Transverse colon (tissue), 4 donors: ENCODE measurements at regions not wholly inside any gene's neighbourhood (a gene's known extent, or its start where the extent isn't known, plus 50 kb on each side); places are given as distances from the start of the nearest gene placed in this dataset.

ENCODE experiments used
- EP300 ChIP-seq: sonication (generic); formaldehyde crosslinking; IDR thresholded peaks from one replicate; pipeline ENCODE4 v1.6.1; 2017; ENCODE audit warnings: antibody characterized with exemption, low read depth
- POLR2A ChIP-seq: fragments of 450-650 bp; IDR thresholded peaks from one replicate; pipeline ENCODE4 v1.6.1; 2016; ENCODE audit warnings: antibody characterized with exemption, mild to moderate bottlenecking, moderate library complexity
- POLR2AphosphoS5 ChIP-seq, 3 donors: sonication (generic); formaldehyde crosslinking; IDR thresholded peaks; one replicate each; pipeline ENCODE4 v1.6.1; 2016; ENCODE audit warnings: antibody characterized with exemption in 3 of 3
- TF ChIP-seq, protein P1 (sequence below), 5 experiments: fragments of 200-600 bp in 3 of 5; fragments of 450-650 bp in 2 of 5; sonication (generic) in 3 of 5; IDR thresholded peaks; 1 replicate in 2 of 5; 2 replicates in 3 of 5; pipeline ENCODE4 v1.5.1; 2016 to 2017; ENCODE audit warnings: antibody characterized with exemption in 5 of 5, inconsistent platforms in 3 of 5, mild to moderate bottlenecking in 2 of 5, moderate library complexity in 1 of 5

DNA sequence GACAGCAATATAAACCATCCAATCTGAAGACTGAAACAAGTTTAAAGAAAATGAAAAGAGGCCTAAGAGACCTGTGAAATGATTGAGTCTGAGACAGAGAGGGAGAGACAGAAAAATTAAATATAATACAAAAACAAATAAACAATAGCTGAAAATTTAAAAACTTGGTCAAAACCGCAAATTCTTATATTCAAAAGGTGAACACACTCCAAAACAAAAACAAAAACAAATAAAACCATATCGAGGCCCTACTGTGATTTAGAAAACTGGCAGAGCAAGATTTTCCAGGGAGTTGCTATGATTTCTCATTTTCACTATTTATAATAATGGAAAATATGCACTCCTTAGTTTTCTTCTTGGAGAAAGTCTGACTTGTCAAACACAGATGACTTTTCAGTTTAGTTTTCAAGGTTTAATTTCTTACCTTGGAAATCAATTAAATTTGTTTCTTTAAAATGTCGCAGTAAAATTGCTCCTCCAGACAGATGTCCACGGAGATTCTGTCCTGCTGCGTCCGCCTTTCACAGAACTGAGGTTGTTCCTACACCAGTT lies 1420.3 kb downstream of the UQCRFS1 start:
- TF ChIP-seq POLR2A (no peak), EP300 (no peak), POLR2AphosphoS5 (IDR thresholded peaks at IDR 0.05) (no peak)
- TF ChIP-seq, protein P1, sequence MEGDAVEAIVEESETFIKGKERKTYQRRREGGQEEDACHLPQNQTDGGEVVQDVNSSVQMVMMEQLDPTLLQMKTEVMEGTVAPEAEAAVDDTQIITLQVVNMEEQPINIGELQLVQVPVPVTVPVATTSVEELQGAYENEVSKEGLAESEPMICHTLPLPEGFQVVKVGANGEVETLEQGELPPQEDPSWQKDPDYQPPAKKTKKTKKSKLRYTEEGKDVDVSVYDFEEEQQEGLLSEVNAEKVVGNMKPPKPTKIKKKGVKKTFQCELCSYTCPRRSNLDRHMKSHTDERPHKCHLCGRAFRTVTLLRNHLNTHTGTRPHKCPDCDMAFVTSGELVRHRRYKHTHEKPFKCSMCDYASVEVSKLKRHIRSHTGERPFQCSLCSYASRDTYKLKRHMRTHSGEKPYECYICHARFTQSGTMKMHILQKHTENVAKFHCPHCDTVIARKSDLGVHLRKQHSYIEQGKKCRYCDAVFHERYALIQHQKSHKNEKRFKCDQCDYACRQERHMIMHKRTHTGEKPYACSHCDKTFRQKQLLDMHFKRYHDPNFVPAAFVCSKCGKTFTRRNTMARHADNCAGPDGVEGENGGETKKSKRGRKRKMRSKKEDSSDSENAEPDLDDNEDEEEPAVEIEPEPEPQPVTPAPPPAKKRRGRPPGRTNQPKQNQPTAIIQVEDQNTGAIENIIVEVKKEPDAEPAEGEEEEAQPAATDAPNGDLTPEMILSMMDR (IDR thresholded peaks at IDR 0.05), result no peak
